ENCODE measurements at regions not wholly inside any gene's neighbourhood (a gene's known extent, or its start where the extent isn't known, plus 50 kb on each side); places are given as distances from the start of the nearest gene placed in this dataset.

- Histone ChIP-seq H3K4me1 (no peaks in the 10 kb centered on the region), H3K27ac (no peak overlapping the region), H3K4me3 (no peak overlapping the region), H3K36me3 (no peaks in the 10 kb centered on the region), H3K27me3 (no peaks in the 10 kb centered on the region), H3K9me3 (no peaks in the 10 kb centered on the region)
- intact Hi-C loops (cut with DNase I), result no loop called here
- TF ChIP-seq, protein P1, sequence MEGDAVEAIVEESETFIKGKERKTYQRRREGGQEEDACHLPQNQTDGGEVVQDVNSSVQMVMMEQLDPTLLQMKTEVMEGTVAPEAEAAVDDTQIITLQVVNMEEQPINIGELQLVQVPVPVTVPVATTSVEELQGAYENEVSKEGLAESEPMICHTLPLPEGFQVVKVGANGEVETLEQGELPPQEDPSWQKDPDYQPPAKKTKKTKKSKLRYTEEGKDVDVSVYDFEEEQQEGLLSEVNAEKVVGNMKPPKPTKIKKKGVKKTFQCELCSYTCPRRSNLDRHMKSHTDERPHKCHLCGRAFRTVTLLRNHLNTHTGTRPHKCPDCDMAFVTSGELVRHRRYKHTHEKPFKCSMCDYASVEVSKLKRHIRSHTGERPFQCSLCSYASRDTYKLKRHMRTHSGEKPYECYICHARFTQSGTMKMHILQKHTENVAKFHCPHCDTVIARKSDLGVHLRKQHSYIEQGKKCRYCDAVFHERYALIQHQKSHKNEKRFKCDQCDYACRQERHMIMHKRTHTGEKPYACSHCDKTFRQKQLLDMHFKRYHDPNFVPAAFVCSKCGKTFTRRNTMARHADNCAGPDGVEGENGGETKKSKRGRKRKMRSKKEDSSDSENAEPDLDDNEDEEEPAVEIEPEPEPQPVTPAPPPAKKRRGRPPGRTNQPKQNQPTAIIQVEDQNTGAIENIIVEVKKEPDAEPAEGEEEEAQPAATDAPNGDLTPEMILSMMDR (IDR thresholded peaks at IDR 0.05), result no peak
- DNase-seq (ENCODE audit: low spot score in 2 of 2), result no peak
Measured at GRCh38 chr3:159634483-159634882, 354.2 kb upstream of the IL12A start.

- Histone ChIP-seq H3K27me3 (no peaks in the 10 kb centered on the region), H3K4me3 (no peak overlapping the region), H3K27ac (no peak overlapping the region), H3K4me1 (no peaks in the 10 kb centered on the region), H3K9me3 (no peaks in the 10 kb centered on the region), H3K36me3 (no peaks in the 10 kb centered on the region)
- intact Hi-C loops (cut with DNase I), result no loop called here
- no peak for DNase-seq (ENCODE audit: low spot score in 2 of 2)
- TF ChIP-seq, protein P1 (IDR thresholded peaks at IDR 0.05), result no peak
Measured at GRCh38 chr3:159635047-159635641, 353.5 kb upstream of the IL12A start.

DNA sequence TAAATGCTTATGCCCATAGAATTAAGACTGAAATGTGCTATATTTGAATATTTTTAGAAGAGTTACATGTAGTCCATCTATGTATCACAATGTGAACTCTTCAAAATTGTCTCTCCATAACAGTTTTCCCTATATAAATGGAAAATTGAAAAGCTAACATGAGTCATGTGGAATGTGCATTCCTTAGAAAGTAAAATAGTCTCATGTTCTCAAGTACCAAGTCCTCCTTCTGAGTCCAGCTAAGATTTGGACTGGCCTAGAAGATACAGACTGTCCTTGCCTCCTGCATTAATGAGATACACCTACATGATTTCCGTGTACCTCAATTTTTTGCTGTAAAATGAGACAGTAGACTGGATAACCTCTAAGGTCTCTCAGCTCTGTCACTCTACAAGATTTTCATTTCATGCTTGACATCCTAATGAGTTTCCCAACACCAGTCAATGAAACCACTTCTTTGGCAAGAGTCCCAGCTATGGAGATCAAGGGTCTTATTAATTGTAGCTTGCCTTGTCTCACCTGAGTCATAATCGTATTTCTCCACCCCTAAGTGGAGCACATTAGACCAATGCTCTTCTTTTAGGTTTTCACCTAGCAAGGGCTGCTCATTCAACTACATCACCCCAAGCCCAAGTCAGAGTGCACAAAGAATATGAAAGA lies 350.6 kb upstream of the IL12A start:
- no peaks in the 10 kb centered on the region for H3K36me3 ChIP-seq
- H3K4me3 ChIP-seq, result no peak overlapping the region
- H3K27ac ChIP-seq, result no peak overlapping the region
- DNase-seq (ENCODE audit: low spot score in 2 of 2), result no peak
- no peaks in the 10 kb centered on the region for H3K4me1 ChIP-seq
- TF ChIP-seq, protein P1 (IDR thresholded peaks at IDR 0.05), result no peak
- H3K27me3 ChIP-seq, result no peaks in the 10 kb centered on the region
- no peaks in the 10 kb centered on the region for H3K9me3 ChIP-seq
- intact Hi-C loops (cut with DNase I), result no loop called here

DNA sequence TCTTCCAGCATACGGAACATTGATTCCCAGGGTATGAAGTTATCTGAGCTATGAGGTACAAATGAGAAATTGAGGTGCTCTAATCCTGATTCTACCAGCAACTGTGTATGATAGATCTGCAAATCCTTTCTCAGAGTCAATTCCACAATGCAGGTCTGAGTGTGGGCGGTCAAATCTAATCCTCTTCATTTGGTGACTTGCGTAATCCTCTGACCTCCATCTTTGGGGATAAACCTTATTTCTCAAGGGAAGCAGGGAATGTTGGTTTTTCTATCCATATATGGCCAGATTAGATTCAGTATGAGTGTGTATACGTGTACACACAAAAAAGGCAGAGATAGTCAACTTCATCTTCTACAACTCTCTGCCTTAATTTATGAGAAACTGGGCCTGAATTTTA lies 348.4 kb upstream of the IL12A start:
- H3K27me3 ChIP-seq, result no peaks in the 10 kb centered on the region
- TF ChIP-seq, protein P1 (IDR thresholded peaks at IDR 0.05), result no peak
- H3K36me3 ChIP-seq, result no peaks in the 10 kb centered on the region
- H3K9me3 ChIP-seq, result no peaks in the 10 kb centered on the region
- H3K4me3 ChIP-seq, result no peak overlapping the region
- H3K27ac ChIP-seq, result no peak overlapping the region
- intact Hi-C loops (cut with DNase I), result no loop called here
- H3K4me1 ChIP-seq, result no peaks in the 10 kb centered on the region
- DNase-seq (ENCODE audit: low spot score in 2 of 2), result no peak

DNA sequence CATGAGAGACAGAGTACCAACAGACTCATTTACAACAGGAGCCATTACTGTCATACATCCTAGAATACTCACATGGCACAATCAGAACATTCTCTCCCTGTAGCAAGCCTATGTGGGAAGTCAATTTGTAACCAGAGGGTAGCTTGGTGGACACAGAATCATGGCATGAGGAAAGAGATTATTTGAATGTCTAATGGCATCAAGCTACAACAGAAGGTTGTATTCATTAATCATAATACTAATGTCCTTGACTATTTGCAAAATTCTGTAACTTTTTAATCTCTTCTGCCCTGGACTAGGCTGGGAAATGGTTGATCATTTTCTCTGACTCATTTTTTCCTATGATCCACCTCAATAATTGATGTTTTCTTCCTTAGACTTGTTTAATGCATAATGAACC lies 345.2 kb upstream of the IL12A start:
- Histone ChIP-seq H3K27me3 (no peaks in the 10 kb centered on the region), H3K36me3 (no peaks in the 10 kb centered on the region), H3K9me3 (no peaks in the 10 kb centered on the region), H3K27ac (no peak overlapping the region), H3K4me3 (no peak overlapping the region), H3K4me1 (no peaks in the 10 kb centered on the region)
- DNase-seq (ENCODE audit: low spot score in 2 of 2), result no peak
- intact Hi-C loops (cut with DNase I), result no loop called here
- TF ChIP-seq, protein P1 (IDR thresholded peaks at IDR 0.05), result no peak
